PC-9 (cell line): ENCODE measurements at regions not wholly inside any gene's neighbourhood (a gene's known extent, or its start where the extent isn't known, plus 50 kb on each side); places are given as distances from the start of the nearest gene placed in this dataset.

Experiments used
- BruUV-seq: library from RNA; stranded (reverse); fragments of 400-500 nt; replicated peaks from 2 replicates; lab custom pipeline; 2021; lab: Mats Ljungman, UMichigan
- CTCF ChIA-PET: fragments of 300-600 bp; sonication (Branson Sonifier 250); formaldehyde crosslinking; loops from one replicate; lab custom pipeline; 2022; ENCODE audit warnings: antibody characterized with exemption; lab: Charles Lee
- POLR2A ChIA-PET: fragments of 300-600 bp; sonication (Branson Sonifier 250); formaldehyde crosslinking; loops from one replicate; lab custom pipeline; 2022; ENCODE audit warnings: antibody characterized with exemption; ENCODE audit not compliant: unreplicated experiment; lab: Charles Lee
- DNase-seq, 2 experiments: peaks; one replicate each; pipeline versions ENCODE4 v3.0.0 to v3.0.0-alpha.2; 2015 to 2022; ENCODE audit warnings: mixed read lengths in 1 of 2
- H2AFZ ChIP-seq: fragments of 200-600 bp; sonication (generic); 2 replicates; pipeline ENCODE4 v1.8.1; 2017; ENCODE audit warnings: antibody characterized with exemption
- H3F3A ChIP-seq: fragments of 200-600 bp; sonication (generic); 2 replicates; pipeline ENCODE4 v1.8.1; 2017; ENCODE audit warnings: antibody characterized with exemption, mild to moderate bottlenecking, low read depth; ENCODE audit not compliant: insufficient read depth
- H3K27ac ChIP-seq: fragments of 200-600 bp; sonication (generic); 2 replicates; pipeline ENCODE4 v1.6.1; 2016; ENCODE audit warnings: mixed run types
- H3K27me3 ChIP-seq: fragments of 200-600 bp; sonication (generic); 2 replicates; pipeline ENCODE4 v1.6.1; 2016; ENCODE audit warnings: low read depth, mixed run types; ENCODE audit not compliant: insufficient read depth
- H3K36me3 ChIP-seq: fragments of 200-600 bp; sonication (generic); 2 replicates; pipeline ENCODE4 v1.6.1; 2016; ENCODE audit warnings: low read depth, mixed run types
- H3K4me1 ChIP-seq: fragments of 200-600 bp; sonication (generic); replicated peaks from 2 replicates; pipeline ENCODE4 v1.6.1; 2016; ENCODE audit warnings: mixed run types; ENCODE audit not compliant: insufficient read depth
- H3K4me2 ChIP-seq: fragments of 200-600 bp; sonication (generic); 2 replicates; pipeline ENCODE4 v1.6.1; 2017; ENCODE audit warnings: mixed run types
- H3K4me3 ChIP-seq: fragments of 200-600 bp; sonication (generic); 2 replicates; pipeline ENCODE4 v1.6.1; 2016; ENCODE audit warnings: mixed run types
- H3K79me2 ChIP-seq: fragments of 200-600 bp; sonication (generic); 2 replicates; pipeline ENCODE4 v1.6.1; 2017; ENCODE audit warnings: low read depth, mixed run types
- H3K9me2 ChIP-seq: fragments of 200-600 bp; sonication (generic); 2 replicates; pipeline ENCODE4 v1.8.1; 2017; ENCODE audit warnings: mild to moderate bottlenecking; ENCODE audit not compliant: insufficient read depth
- H3K9me3 ChIP-seq: fragments of 200-600 bp; sonication (generic); 2 replicates; pipeline ENCODE4 v1.8.1; 2016; ENCODE audit warnings: low read depth; ENCODE audit not compliant: insufficient read depth
- H4K20me1 ChIP-seq: fragments of 200-600 bp; sonication (generic); 2 replicates; pipeline ENCODE4 v1.8.1; 2017; ENCODE audit not compliant: insufficient read depth
- EZH2 ChIP-seq: fragments of 200-600 bp; sonication (generic); IDR thresholded peaks from 2 replicates; pipeline ENCODE4 v1.8.0; 2017; ENCODE audit warnings: antibody characterized with exemption, low read depth
- intact Hi-C: fragments of 100-400 bp; cut with micrococcal nuclease; formaldehyde crosslinking; loops from one replicate; pipeline ENCODE4 v1.10.0; 2022; ENCODE audit not compliant: unreplicated experiment
- TF ChIP-seq, protein P1 (sequence below): fragments of 200-600 bp; sonication (generic); conservative IDR thresholded peaks from 2 replicates; pipeline ENCODE4 v1.6.1; 2017; ENCODE audit warnings: mixed run types, antibody characterized with exemption, mild to moderate bottlenecking, moderate library complexity

DNA sequence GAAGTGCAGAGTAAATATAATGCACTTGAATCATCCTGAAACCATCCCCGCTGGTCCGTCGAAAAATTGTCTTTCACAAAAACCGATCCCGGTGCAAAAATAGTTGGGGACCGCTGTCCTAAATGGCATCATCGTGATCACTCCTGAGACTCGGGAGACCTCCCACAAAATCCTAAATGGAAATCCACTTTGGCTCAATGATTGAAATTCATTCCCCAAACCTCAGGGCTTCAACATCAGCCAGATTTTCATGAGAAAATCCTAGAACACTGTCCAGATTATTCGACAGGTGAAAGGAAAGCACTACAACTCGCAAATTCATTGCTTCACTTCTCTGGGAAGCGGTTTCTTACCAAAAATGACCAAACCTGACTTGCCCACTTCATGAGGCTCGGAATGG, 335.3 kb upstream of the ZNF507 start:
- H3K27ac ChIP-seq = no peak overlapping the region
- intact Hi-C loops = no loop called here
- H2AFZ ChIP-seq = no peak overlapping the region
- POLR2A ChIA-PET = no interaction called here
- CTCF ChIA-PET = no interaction called here
- H3K9me2 ChIP-seq = no peaks in the 10 kb centered on the region
- H3K4me3 ChIP-seq = no peak overlapping the region
- TF ChIP-seq, protein P1, sequence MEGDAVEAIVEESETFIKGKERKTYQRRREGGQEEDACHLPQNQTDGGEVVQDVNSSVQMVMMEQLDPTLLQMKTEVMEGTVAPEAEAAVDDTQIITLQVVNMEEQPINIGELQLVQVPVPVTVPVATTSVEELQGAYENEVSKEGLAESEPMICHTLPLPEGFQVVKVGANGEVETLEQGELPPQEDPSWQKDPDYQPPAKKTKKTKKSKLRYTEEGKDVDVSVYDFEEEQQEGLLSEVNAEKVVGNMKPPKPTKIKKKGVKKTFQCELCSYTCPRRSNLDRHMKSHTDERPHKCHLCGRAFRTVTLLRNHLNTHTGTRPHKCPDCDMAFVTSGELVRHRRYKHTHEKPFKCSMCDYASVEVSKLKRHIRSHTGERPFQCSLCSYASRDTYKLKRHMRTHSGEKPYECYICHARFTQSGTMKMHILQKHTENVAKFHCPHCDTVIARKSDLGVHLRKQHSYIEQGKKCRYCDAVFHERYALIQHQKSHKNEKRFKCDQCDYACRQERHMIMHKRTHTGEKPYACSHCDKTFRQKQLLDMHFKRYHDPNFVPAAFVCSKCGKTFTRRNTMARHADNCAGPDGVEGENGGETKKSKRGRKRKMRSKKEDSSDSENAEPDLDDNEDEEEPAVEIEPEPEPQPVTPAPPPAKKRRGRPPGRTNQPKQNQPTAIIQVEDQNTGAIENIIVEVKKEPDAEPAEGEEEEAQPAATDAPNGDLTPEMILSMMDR = no peak
- no peak for TF ChIP-seq EZH2
- BruUV-seq = no TSS peak
- H4K20me1 ChIP-seq = no peaks in the 10 kb centered on the region
- H3K27me3 ChIP-seq = peaks cover 31% of the 10 kb centered on the region
- no peaks in the 10 kb centered on the region for H3K36me3 ChIP-seq
- DNase-seq = no peak
- no peaks in the 10 kb centered on the region for H3K9me3 ChIP-seq
- H3K4me2 ChIP-seq = no peak overlapping the region
- H3F3A ChIP-seq = no peaks in the 10 kb centered on the region
- H3K4me1 ChIP-seq = no peaks in the 10 kb centered on the region
- no peaks in the 10 kb centered on the region for H3K79me2 ChIP-seq

DNA sequence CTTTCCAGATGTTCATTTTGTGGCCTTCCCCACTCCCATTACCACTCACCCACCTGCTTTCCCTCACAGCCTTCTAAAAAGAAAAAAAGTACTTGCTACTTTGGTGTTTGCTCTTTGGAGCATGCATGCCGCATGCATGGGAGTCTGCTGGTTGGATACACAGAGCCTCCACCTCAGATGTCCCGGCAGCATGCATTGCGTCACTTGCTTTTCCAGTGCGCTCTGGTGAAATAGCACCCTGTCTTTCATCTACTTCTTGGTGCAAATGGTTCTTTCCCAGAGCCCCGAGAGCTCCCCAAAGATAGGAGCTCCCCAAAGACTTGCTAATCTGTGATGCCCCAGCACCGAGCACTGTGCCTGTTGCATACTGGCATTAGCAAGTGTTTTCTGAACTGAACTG, 333.2 kb upstream of the ZNF507 start:
- no peak for TF ChIP-seq EZH2
- TF ChIP-seq, protein P1 = no peak
- Histone ChIP-seq H4K20me1 (no peaks in the 10 kb centered on the region), H3K4me1 (no peaks in the 10 kb centered on the region), H3K4me3 (no peak overlapping the region), H3K4me2 (no peak overlapping the region), H3K27me3 (peaks cover 29% of the 10 kb centered on the region), H3F3A (no peaks in the 10 kb centered on the region), H3K9me2 (no peaks in the 10 kb centered on the region), H3K9me3 (no peaks in the 10 kb centered on the region), H2AFZ (no peak overlapping the region), H3K36me3 (no peaks in the 10 kb centered on the region), H3K79me2 (no peaks in the 10 kb centered on the region), H3K27ac (no peak overlapping the region)
- DNase-seq = no peak
- ChIA-PET CTCF (no interaction called here), POLR2A (no interaction called here)
- intact Hi-C loops = no loop called here
- BruUV-seq = no TSS peak

DNA sequence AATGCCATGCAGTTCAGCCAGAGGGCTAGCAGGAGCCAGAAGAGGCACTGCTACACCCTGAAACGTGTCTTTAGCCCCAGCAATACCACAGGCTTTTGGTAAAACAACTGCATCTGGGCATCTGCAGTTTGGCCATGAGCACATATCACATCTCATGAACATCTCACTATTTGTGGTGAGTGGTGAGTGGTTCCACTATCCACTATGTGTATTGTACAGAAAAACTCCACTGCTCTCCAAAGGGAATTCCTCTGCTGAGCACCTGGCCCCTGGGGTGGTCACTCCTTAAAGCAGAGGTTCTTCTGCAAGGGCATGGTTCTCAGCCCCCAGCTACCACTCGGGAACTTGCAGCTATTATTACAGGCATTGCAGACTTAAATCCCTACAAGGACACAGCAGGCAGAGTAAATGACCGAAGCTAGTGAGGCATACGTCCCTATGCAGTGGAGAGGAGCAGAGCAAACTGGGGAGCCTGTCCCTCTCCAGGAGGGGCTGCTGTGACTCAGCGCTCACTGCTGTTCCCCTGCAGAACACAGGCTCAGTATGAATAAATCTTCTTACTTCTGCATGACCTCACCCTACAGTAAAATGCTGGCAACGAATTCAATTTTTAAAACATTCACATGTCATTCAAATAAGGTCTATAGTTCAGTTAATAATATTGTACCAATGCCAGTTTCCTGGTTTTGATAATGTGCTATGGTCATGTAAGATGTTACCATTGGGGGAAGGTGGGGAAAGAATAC, 332.4 kb upstream of the ZNF507 start:
- ChIA-PET CTCF (no interaction called here), POLR2A (no interaction called here)
- Histone ChIP-seq H3K36me3 (no peaks in the 10 kb centered on the region), H3K4me3 (no peak overlapping the region), H3F3A (no peaks in the 10 kb centered on the region), H3K9me3 (no peaks in the 10 kb centered on the region), H3K4me1 (no peaks in the 10 kb centered on the region), H4K20me1 (no peaks in the 10 kb centered on the region; the same call in 1 of the 2 replicates), H2AFZ (no peak overlapping the region), H3K79me2 (no peaks in the 10 kb centered on the region), H3K9me2 (no peaks in the 10 kb centered on the region), H3K27me3 (peaks cover 26% of the 10 kb centered on the region), H3K27ac (no peak overlapping the region), H3K4me2 (no peak overlapping the region)
- TF ChIP-seq EZH2 = no peak
- TF ChIP-seq, protein P1 = no peak
- BruUV-seq = no TSS peak
- intact Hi-C loops = no loop called here
- DNase-seq = no peak
